SK-N-MC (cell line): ENCODE measurements at regions not wholly inside any gene's neighbourhood (a gene's known extent, or its start where the extent isn't known, plus 50 kb on each side); places are given as distances from the start of the nearest gene placed in this dataset.

Experiments used
- EZH2 ChIP-seq: fragments of 200-600 bp; sonication (generic); IDR thresholded peaks from one replicate; pipeline ENCODE4 v1.6.1; 2017; ENCODE audit warnings: antibody characterized with exemption
- FOXP2 ChIP-seq: optimal IDR thresholded peaks from 2 replicates; pipeline ENCODE3; 2011; ENCODE audit warnings: mild to moderate bottlenecking, moderate library complexity; ENCODE audit not compliant: insufficient read depth; ENCODE audit errors: extremely low read length, control extremely low read depth
- POLR2AphosphoS5 ChIP-seq: IDR thresholded peaks from 2 replicates; pipeline ENCODE4 v1.6.1; 2012; ENCODE audit warnings: mild to moderate bottlenecking, low read depth, low read length, borderline replicate concordance

DNA sequence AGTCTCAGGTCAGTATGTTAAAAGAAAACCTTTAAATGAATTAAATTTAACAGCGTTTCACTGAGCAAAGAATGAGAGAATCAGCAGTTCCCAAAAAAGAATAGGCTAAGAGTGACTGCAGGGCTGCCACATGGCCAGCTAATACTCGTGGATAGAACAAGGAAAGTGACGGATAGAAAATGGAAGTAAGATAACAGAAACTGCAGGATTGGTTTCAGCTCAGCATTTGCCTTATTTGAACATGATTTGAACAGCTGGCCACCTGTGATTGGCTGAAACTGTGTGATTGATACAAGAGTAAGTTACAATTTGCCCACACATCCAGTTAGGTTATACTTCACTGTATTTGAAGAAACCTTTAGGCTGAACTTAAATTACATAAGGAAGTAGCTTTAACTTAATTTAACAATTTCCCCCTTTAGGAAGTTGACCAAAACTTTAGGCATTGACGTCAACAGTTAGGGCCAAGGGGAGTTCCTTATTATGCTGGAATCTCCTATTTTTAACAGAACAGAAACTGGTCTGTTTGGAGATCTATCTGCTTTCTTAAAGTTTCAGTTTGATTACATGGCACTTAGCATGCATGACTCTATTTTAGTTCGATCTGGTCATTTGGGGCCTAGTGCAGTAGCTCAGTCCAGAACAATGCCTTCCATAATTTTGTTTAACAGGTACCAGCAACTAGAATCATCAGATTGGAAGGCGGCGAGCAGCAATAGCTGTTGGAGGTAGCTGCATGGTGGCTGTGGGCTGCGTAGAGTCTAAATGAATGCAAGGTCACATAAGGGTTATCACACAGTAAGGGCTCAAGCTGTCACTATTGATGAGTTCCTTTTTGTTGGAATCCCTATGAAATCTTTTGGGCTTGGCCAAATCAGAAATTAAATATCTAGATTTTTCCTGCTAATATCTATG lies 143.4 kb downstream of the TRIM43 start:
- TF ChIP-seq POLR2AphosphoS5, result no peak
- TF ChIP-seq EZH2, result no peak
- TF ChIP-seq FOXP2, result no peak
